GM12878 (cell line): ENCODE measurements at regions not wholly inside any gene's neighbourhood (a gene's known extent, or its start where the extent isn't known, plus 50 kb on each side); places are given as distances from the start of the nearest gene placed in this dataset.

Source experiments
- CTCF ChIP-seq, 3 experiments: IDR thresholded peaks in 2 of 3; conservative IDR thresholded peaks in 1 of 3; 2 replicates each; pipeline ENCODE4 v1.5.1; 2011; ENCODE audit warnings: low read depth in 3 of 3, low read length in 3 of 3, mild to moderate bottlenecking in 3 of 3, control low read depth in 2 of 3, moderate library complexity in 2 of 3, inconsistent platforms in 1 of 3, mixed read lengths in 1 of 3; ENCODE audit not compliant: control insufficient read depth in 2 of 3, insufficient read depth in 1 of 3; ENCODE audit errors: extremely low read depth in 1 of 3
- TF ChIP-seq, protein P1 (sequence below): IDR thresholded peaks from 2 replicates; pipeline ENCODE4 v1.6.1; 2011; ENCODE audit warnings: low read depth, mild to moderate bottlenecking, low read length, moderate library complexity, borderline replicate concordance; ENCODE audit errors: extremely low read depth

GRCh38 chr5:98599016-98599415, 174.4 kb upstream of the RGMB start:
- TF ChIP-seq, protein P1, sequence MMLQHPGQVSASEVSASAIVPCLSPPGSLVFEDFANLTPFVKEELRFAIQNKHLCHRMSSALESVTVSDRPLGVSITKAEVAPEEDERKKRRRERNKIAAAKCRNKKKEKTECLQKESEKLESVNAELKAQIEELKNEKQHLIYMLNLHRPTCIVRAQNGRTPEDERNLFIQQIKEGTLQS = no peak
- no peak for TF ChIP-seq CTCF (IDR thresholded peaks at IDR 0.05 in 2 of 3, conservative IDR thresholded peaks at IDR 0.05 in 1 of 3; ENCODE audit: control insufficient read depth in 2 of 3, extremely low read depth in 1 of 3, insufficient read depth in 1 of 3, low read depth in 3 of 3, low read length in 3 of 3)
